Upper lobe of left lung (tissue), 4 donors: ENCODE measurements at regions not wholly inside any gene's neighbourhood (a gene's known extent, or its start where the extent isn't known, plus 50 kb on each side); places are given as distances from the start of the nearest gene placed in this dataset.

Source experiments
- CTCF ChIP-seq, 6 experiments: fragments of 450-650 bp in 4 of 6; fragments of 200-600 bp in 2 of 6; sonication (generic) in 2 of 6; IDR thresholded peaks; one replicate each; pipeline ENCODE4 v1.5.1; 2016 to 2019; ENCODE audit warnings: antibody characterized with exemption in 6 of 6
- EP300 ChIP-seq, 4 donors: sonication (generic); formaldehyde crosslinking; IDR thresholded peaks; one replicate each; pipeline ENCODE4 v1.5.1; 2017; ENCODE audit warnings: antibody characterized with exemption in 4 of 4, control low read depth in 2 of 4
- POLR2A ChIP-seq, 4 donors: fragments of 450-650 bp; IDR thresholded peaks; one replicate each; pipeline ENCODE4 v1.5.1; 2016 to 2017; ENCODE audit warnings: antibody characterized with exemption in 4 of 4, mild to moderate bottlenecking in 2 of 4

GRCh38 chr13:89687066-89687465 lies 1660.4 kb upstream of the MIR17HG start:
- TF ChIP-seq EP300 (IDR thresholded peaks at IDR 0.05) (no peak), POLR2A (IDR thresholded peaks at IDR 0.05) (no peak), CTCF (IDR thresholded peaks at IDR 0.05) (no peak)
